Panc1 (cell line): ENCODE measurements at regions not wholly inside any gene's neighbourhood (a gene's known extent, or its start where the extent isn't known, plus 50 kb on each side); places are given as distances from the start of the nearest gene placed in this dataset.

ENCODE experiments used
- ATAC-seq: fragments of 200-7000 bp; cut with Tn5 transposase; 2 replicates; pipeline ENCODE4 v1.9.1; 2020; ENCODE audit warnings: mild to moderate bottlenecking, moderate library complexity
- BruUV-seq: library from RNA; stranded (reverse); fragments of 400-500 nt; replicated peaks from 2 replicates; lab custom pipeline; 2021; lab: Mats Ljungman, UMichigan
- CTCF ChIA-PET: fragments of 300-600 bp; sonication (Branson Sonifier 250); formaldehyde crosslinking; loops from one replicate; lab custom pipeline; 2022; ENCODE audit warnings: antibody characterized with exemption; lab: Charles Lee
- POLR2A ChIA-PET: fragments of 300-600 bp; sonication (Branson Sonifier 250); formaldehyde crosslinking; loops from one replicate; lab custom pipeline; 2022; ENCODE audit warnings: antibody characterized with exemption; lab: Charles Lee
- DNase-seq: peaks from one replicate; pipeline ENCODE4 v3.0.0-alpha.2; 2010; ENCODE audit warnings: low read depth, low spot score
- H3K27ac ChIP-seq: 2 replicates; pipeline ENCODE4 v1.5.1; 2011; ENCODE audit warnings: mild to moderate bottlenecking, low read length, inconsistent platforms
- H3K27me3 ChIP-seq: fragments of 200-500 bp; sonication (Bioruptor generic); 2 replicates; pipeline ENCODE4 v1.6.0; 2014; ENCODE audit warnings: low read length, inconsistent platforms; ENCODE audit not compliant: control insufficient read depth, insufficient read depth
- H3K36me3 ChIP-seq: fragments of 200-500 bp; sonication (Bioruptor generic); 2 replicates; pipeline ENCODE4 v1.5.1; 2014; ENCODE audit warnings: inconsistent platforms, mild to moderate bottlenecking, low read length, moderate library complexity; ENCODE audit not compliant: control insufficient read depth, insufficient read depth
- H3K4me1 ChIP-seq: 2 replicates; pipeline ENCODE4 v1.5.1; 2011; ENCODE audit warnings: inconsistent platforms, mild to moderate bottlenecking, low read length, moderate library complexity; ENCODE audit not compliant: control insufficient read depth, insufficient read depth
- H3K4me3 ChIP-seq, 2 experiments: 2 replicates each; pipeline ENCODE4 v1.5.1; 2011 to 2012; ENCODE audit warnings: low read depth in 2 of 2, low read length in 2 of 2, mild to moderate bottlenecking in 2 of 2, inconsistent platforms in 1 of 2, moderate library complexity in 1 of 2
- H3K9me3 ChIP-seq: fragments of 200-500 bp; sonication (Bioruptor generic); 2 replicates; pipeline ENCODE4 v1.5.1; 2014; ENCODE audit warnings: low read depth, mild to moderate bottlenecking, inconsistent platforms, low read length, moderate library complexity; ENCODE audit not compliant: control insufficient read depth, insufficient read depth
- POLR2AphosphoS5 ChIP-seq: IDR thresholded peaks from 2 replicates; pipeline ENCODE4 v1.6.1; 2012; ENCODE audit warnings: mild to moderate bottlenecking, low read depth, low read length, moderate library complexity
- REST ChIP-seq, 2 experiments: IDR thresholded peaks; 2 replicates each; pipeline ENCODE4 v1.6.1; 2011 to 2012; ENCODE audit warnings: low read depth in 2 of 2, control low read depth in 1 of 2, low read length in 1 of 2, mild to moderate bottlenecking in 1 of 2, moderate library complexity in 1 of 2; ENCODE audit not compliant: insufficient read depth in 1 of 2
- SIN3A ChIP-seq: IDR thresholded peaks from 2 replicates; pipeline ENCODE4 v1.6.1; 2012; ENCODE audit warnings: low read depth, mild to moderate bottlenecking, low read length, moderate library complexity, borderline replicate concordance; ENCODE audit not compliant: insufficient read depth
- TCF7L2 ChIP-seq: IDR thresholded peaks from 2 replicates; pipeline ENCODE4 v1.6.1; 2011; ENCODE audit warnings: mild to moderate bottlenecking, low read depth, low read length, inconsistent platforms
- in situ Hi-C: cut with HindIII; loops from 2 replicates; pipeline ENCODE4 v1.10.0; 2016; ENCODE audit warnings: low sequenced_read_pairs, low pct_unique_long_range_greater_than_20kb
- intact Hi-C: fragments of 100-400 bp; cut with micrococcal nuclease; formaldehyde crosslinking; loops from one replicate; pipeline ENCODE4 v1.10.0; 2022; ENCODE audit not compliant: unreplicated experiment
- TF ChIP-seq, protein P1 (sequence below): fragments of 450-650 bp; IDR thresholded peaks from 2 replicates; pipeline ENCODE4 v1.5.1; 2017; ENCODE audit warnings: mild to moderate bottlenecking

- BruUV-seq, result no TSS peak
- H3K4me1 ChIP-seq, result no peaks in the 10 kb centered on the region
- CTCF ChIA-PET, result no interaction called here
- H3K27ac ChIP-seq, result no peak overlapping the region
- no peaks in the 10 kb centered on the region for H3K27me3 ChIP-seq
- POLR2A ChIA-PET, result no interaction called here
- intact Hi-C loops, result no loop called here
- TF ChIP-seq SIN3A, result no peak
- no peak for TF ChIP-seq TCF7L2
- TF ChIP-seq REST (IDR thresholded peaks at IDR 0.05; ENCODE audit: insufficient read depth in 1 of 2, low read depth in 2 of 2, low read length in 1 of 2), result no peak
- TF ChIP-seq, protein P1, sequence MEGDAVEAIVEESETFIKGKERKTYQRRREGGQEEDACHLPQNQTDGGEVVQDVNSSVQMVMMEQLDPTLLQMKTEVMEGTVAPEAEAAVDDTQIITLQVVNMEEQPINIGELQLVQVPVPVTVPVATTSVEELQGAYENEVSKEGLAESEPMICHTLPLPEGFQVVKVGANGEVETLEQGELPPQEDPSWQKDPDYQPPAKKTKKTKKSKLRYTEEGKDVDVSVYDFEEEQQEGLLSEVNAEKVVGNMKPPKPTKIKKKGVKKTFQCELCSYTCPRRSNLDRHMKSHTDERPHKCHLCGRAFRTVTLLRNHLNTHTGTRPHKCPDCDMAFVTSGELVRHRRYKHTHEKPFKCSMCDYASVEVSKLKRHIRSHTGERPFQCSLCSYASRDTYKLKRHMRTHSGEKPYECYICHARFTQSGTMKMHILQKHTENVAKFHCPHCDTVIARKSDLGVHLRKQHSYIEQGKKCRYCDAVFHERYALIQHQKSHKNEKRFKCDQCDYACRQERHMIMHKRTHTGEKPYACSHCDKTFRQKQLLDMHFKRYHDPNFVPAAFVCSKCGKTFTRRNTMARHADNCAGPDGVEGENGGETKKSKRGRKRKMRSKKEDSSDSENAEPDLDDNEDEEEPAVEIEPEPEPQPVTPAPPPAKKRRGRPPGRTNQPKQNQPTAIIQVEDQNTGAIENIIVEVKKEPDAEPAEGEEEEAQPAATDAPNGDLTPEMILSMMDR, result peak; percentile 20; the same call in 1 of the 2 replicates
- TF ChIP-seq POLR2AphosphoS5, result no peak
- no peaks in the 10 kb centered on the region for H3K36me3 ChIP-seq
- in situ Hi-C loops, result no loop called here
- ATAC-seq (no peak), DNase-seq (no peak)
- H3K4me3 ChIP-seq, result no peak overlapping the region
- H3K9me3 ChIP-seq, result no peaks in the 10 kb centered on the region
Observed at GRCh38 chr1:102550729-102551384, 554.1 kb upstream of the OLFM3 start.

DNA sequence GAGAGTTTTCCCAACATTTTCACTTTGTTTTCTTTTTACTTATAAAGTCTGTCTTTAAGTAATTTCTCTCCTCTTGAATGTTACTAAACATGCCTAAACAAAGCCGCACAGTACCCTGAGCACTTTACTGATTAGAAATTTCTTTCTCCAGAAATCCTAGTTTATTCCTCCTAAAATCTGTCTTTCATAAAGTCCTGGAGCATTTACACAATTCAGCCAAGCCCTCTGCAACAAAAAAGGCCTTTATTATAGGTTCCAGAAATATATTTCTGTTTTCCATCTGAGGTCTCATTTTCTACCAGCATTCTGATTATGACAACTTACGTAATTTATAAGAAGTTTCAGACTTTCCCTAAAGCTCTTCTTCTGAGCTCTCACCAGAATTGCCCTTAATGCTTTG, 549.5 kb upstream of the OLFM3 start:
- Histone ChIP-seq H3K27ac (no peak overlapping the region), H3K9me3 (no peaks in the 10 kb centered on the region), H3K4me3 (no peak overlapping the region), H3K36me3 (no peaks in the 10 kb centered on the region), H3K4me1 (no peaks in the 10 kb centered on the region), H3K27me3 (no peaks in the 10 kb centered on the region)
- no peak for ATAC-seq
- intact Hi-C loops, result no loop called here
- TF ChIP-seq SIN3A (no peak), REST (IDR thresholded peaks at IDR 0.05; ENCODE audit: insufficient read depth in 1 of 2, low read depth in 2 of 2, low read length in 1 of 2) (no peak), POLR2AphosphoS5 (no peak)
- TF ChIP-seq, protein P1, result no peak
- in situ Hi-C loops, result no loop called here
- CTCF ChIA-PET, result no interaction called here
- POLR2A ChIA-PET, result no interaction called here
- no peak for DNase-seq
- BruUV-seq, result no TSS peak
